Subcutaneous abdominal adipose tissue (tissue), 5 donors: ENCODE measurements at regions not wholly inside any gene's neighbourhood (a gene's known extent, or its start where the extent isn't known, plus 50 kb on each side); places are given as distances from the start of the nearest gene placed in this dataset.

ENCODE experiments used
- H3K27ac ChIP-seq: one replicate; pipeline ENCODE4 v1.7.0; 2013; ENCODE audit warnings: low read depth, mild to moderate bottlenecking, inconsistent platforms, low read length, moderate library complexity
- H3K27me3 ChIP-seq, 5 donors: one replicate each; pipeline ENCODE4 v1.7.0; 2013; ENCODE audit warnings: low read length in 5 of 5, inconsistent platforms in 1 of 5; ENCODE audit not compliant: control insufficient read depth in 5 of 5, insufficient read depth in 4 of 5
- H3K36me3 ChIP-seq, 5 donors: one replicate each; pipeline ENCODE4 v1.7.0; 2013; ENCODE audit warnings: low read length in 5 of 5; ENCODE audit not compliant: control insufficient read depth in 5 of 5, insufficient read depth in 5 of 5
- H3K4me1 ChIP-seq, 5 donors: one replicate each; pipeline ENCODE4 v1.7.0; 2013; ENCODE audit warnings: low read length in 5 of 5, mild to moderate bottlenecking in 3 of 5, moderate library complexity in 1 of 5; ENCODE audit not compliant: control insufficient read depth in 5 of 5, insufficient read depth in 5 of 5
- H3K4me3 ChIP-seq, 5 donors: one replicate each; pipeline ENCODE4 v1.7.0; 2013; ENCODE audit warnings: low read length in 5 of 5, low read depth in 1 of 5
- H3K9ac ChIP-seq, 5 donors: one replicate each; pipeline ENCODE4 v1.7.0; 2013; ENCODE audit warnings: low read length in 5 of 5, mild to moderate bottlenecking in 4 of 5, moderate library complexity in 3 of 5
- H3K9me3 ChIP-seq, 5 donors: one replicate each; pipeline ENCODE4 v1.7.0; 2013; ENCODE audit warnings: low read length in 5 of 5; ENCODE audit not compliant: control insufficient read depth in 5 of 5
- donor health status: healthy.
- donor health status: healthy.
- donor health status: healthy.
- donor health status: healthy.
- donor health status: healthy.

DNA sequence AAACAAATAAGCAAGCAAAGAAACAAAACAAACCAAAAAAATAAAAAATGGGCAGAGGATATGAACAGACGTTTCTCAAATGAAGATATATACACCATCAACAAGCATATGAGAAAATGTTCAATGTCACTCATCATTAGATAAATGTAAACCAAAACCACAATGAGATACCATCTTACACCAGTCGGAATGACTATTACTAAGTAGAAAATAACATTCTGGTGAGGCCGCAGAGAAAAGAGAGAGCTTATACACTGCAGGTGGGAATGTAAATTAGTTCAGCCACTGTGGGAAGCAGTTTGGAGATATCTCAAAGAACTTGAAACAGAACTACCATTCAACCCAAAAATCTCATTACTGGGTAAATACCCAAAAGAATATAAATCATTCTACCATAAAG, 321.0 kb upstream of the SLIT2 start:
- no peak overlapping the region for H3K9ac ChIP-seq
- no peak overlapping the region for H3K4me3 ChIP-seq
- no peaks in the 10 kb centered on the region for H3K36me3 ChIP-seq
- no peaks in the 10 kb centered on the region for H3K9me3 ChIP-seq
- H3K27me3 ChIP-seq = no peaks in the 10 kb centered on the region
- H3K4me1 ChIP-seq = no peaks in the 10 kb centered on the region
- H3K27ac ChIP-seq = no peak overlapping the region

DNA sequence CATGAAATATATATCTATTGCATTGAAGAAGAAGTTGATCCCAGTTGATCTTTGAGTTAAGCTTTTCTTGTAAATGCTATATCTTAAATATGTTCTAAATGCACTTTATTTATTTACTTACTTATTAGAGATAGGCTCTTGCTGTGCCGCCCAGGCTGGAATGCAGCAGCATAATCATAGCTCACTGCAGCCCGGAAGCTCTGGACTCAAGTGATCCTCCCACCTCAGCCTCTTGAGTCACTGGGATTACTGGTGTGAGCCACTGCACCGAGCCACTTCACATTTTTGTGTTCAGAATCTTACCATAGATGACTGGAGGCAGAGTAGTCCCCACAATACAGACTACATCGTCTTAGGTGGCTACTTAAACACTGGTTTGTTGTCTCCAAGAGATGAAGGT, 324.3 kb upstream of the SLIT2 start:
- Histone ChIP-seq H3K9me3 (no peaks in the 10 kb centered on the region), H3K4me1 (no peaks in the 10 kb centered on the region), H3K36me3 (no peaks in the 10 kb centered on the region), H3K4me3 (no peak overlapping the region), H3K27me3 (no peaks in the 10 kb centered on the region), H3K9ac (no peak overlapping the region), H3K27ac (no peak overlapping the region)

DNA sequence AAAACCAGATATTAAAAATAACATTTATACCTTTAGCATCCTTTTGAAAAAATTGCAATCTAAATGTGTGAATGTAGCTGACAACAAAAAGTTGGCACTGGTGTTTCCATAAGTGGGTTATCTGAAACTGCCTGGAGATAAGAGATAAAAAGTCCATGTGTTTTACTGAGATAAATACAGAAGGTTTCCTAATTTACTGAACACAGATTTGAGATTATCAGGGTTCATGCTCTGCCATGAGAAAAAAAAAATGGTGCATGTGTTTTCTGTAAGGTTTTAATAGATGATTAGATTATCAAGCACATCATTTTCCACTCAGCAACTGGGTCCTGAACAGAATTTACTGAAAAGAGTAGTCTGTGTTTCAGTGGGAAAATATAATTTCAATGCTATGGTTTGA, 326.2 kb upstream of the SLIT2 start:
- Histone ChIP-seq H3K4me3 (no peak overlapping the region), H3K27ac (no peak overlapping the region), H3K36me3 (no peaks in the 10 kb centered on the region), H3K4me1 (no peaks in the 10 kb centered on the region), H3K27me3 (no peaks in the 10 kb centered on the region), H3K9me3 (no peaks in the 10 kb centered on the region), H3K9ac (no peak overlapping the region)

DNA sequence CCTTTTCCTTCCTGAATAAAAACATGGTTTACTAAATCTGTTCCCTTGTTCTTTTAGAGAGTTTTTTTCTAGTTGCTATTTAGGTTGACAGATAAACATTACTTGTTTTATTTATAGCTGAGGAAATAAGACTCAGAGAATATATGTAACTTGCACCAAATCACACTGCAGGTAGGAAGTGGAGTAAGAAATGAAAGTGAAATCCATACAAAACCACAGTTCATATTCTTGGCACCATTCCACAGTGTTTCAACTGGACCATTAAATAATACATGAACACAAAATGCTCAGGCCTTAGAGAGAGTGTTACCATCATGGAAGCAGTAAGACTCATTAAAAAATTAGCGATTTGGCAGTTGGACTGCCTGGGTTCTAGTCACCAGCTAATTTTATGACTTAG, 326.9 kb upstream of the SLIT2 start:
- Histone ChIP-seq H3K36me3 (no peaks in the 10 kb centered on the region), H3K27ac (no peak overlapping the region), H3K27me3 (no peaks in the 10 kb centered on the region), H3K9me3 (peaks cover 0 to 5% (median 3%) of the 10 kb centered on the region in 5 donors), H3K4me1 (no peaks in the 10 kb centered on the region), H3K9ac (no peak overlapping the region), H3K4me3 (no peak overlapping the region)

DNA sequence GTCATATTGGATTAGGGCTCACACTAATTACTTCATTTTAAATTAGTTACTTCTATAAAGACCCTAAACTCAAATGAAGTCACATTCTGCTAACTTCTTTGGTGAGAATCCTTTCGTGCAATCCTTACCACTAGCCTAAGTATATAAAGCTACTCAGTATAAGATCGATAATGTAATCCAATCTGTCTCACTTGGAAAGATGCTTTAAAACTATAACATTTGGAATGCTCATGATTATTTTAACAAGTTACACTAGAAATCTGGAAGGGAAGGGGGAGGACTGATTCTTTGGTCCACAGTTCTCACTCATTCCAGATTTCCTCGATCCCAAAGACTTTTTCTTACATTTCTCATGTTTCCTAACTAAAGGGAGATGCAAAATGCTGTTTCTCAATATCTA, 336.4 kb upstream of the SLIT2 start:
- no peak overlapping the region for H3K27ac ChIP-seq

DNA sequence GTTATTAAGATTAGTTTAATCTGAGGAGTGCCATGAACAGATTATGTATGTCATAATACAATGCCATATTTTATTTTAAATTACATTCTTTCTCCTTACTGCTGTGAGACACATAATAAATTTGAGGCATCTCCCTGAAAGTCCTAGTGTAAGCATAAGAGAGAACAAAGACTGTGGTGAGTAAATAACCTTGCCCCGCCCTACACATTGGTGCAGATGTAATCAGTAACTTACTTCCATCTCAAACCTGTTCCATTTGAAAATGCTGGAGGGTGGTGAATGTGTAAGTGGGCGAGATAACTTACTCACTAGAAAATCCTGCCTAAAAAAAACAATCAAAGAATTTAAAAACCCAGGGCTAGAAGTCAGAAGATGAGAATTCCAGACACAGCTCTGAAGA, 338.1 kb upstream of the SLIT2 start:
- Histone ChIP-seq H3K4me3 (no peak overlapping the region), H3K4me1 (no peaks in the 10 kb centered on the region), H3K36me3 (no peaks in the 10 kb centered on the region), H3K9ac (no peak overlapping the region), H3K27me3 (no peaks in the 10 kb centered on the region), H3K9me3 (no peaks in the 10 kb centered on the region), H3K27ac (no peak overlapping the region)

More for the DNA sequence above, 336.4 kb upstream of the SLIT2 start:
- Histone ChIP-seq H3K9ac (no peak overlapping the region), H3K36me3 (no peaks in the 10 kb centered on the region), H3K4me1 (no peaks in the 10 kb centered on the region), H3K4me3 (no peak overlapping the region), H3K27me3 (no peaks in the 10 kb centered on the region), H3K9me3 (peaks cover 0 to 3% (median 3%) of the 10 kb centered on the region in 5 donors)

DNA sequence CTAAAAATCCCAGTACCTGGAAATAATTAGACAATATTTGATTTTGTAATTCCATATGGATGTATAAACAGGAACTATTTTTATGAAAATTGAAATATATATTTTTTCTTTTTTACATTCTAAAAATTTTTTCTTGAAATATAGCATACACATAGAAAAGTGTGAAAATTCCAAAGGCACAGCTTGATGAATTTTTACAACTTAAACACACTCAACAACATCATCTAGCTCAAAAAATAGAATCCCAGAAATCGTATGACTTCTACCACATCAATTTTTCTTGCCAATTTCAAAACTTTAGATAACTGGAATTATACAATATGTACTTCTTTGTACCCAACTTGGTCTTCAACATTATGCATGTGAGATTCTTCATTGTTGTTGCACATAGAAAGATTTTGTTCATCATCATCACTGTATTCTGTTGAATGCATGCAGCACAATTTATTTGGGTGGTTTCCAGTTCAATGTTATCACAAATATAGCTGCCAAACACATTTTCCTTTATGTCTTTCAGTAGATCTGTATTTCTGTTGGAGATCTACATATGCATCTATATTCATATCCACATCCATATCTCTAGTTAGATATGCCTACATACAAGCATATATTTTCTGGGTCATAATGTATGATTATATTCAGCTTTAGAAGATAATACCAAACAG, 340.7 kb upstream of the SLIT2 start:
- no peaks in the 10 kb centered on the region for H3K4me1 ChIP-seq
- H3K27ac ChIP-seq = no peak overlapping the region
- no peaks in the 10 kb centered on the region for H3K27me3 ChIP-seq
- no peaks in the 10 kb centered on the region for H3K9me3 ChIP-seq
- H3K4me3 ChIP-seq = no peak overlapping the region
- no peak overlapping the region for H3K9ac ChIP-seq
- no peaks in the 10 kb centered on the region for H3K36me3 ChIP-seq

DNA sequence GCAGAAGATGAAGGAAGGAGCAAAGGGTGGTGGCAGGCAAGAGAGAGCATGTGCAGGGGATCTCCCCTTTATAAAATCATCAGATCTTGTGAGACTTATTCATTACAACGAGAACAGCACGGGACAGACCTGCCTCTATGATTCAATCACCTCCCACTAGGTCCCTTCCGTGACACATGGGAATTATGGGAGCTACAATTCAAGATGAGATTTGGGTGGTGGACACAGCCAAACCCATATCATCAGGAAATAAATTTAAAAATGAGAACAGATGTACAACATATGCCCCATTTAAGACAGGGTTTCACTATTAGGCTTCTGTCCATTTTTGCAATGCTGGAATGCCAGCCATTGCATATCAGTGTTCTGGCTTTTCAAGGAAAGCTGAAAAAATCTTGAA, 346.7 kb upstream of the SLIT2 start:
- H3K27ac ChIP-seq = no peak overlapping the region
- no peaks in the 10 kb centered on the region for H3K27me3 ChIP-seq
- H3K4me1 ChIP-seq = no peaks in the 10 kb centered on the region
- H3K9ac ChIP-seq = no peak overlapping the region
- H3K36me3 ChIP-seq = no peaks in the 10 kb centered on the region
- no peaks in the 10 kb centered on the region for H3K9me3 ChIP-seq
- H3K4me3 ChIP-seq = no peak overlapping the region

DNA sequence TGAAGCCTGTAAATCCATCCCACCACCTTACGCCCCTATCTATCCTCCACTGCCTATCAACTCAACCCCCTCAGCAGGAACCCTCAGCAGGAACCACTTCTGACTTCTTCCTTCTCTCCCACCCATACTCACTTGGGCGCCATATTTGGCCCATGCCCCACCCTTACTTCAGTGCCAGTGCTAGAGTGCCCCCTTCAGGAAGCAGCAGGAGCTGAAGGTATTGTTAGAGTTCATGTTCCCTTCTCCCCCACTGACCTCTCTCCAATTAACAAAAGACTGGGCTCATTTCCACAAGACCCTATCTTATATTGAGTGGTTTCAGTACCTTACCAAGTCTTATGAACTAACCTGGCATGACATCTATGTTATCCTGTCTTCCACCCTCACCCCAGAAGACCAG, 363.1 kb upstream of the SLIT2 start:
- Histone ChIP-seq H3K27ac (no peak overlapping the region), H3K9me3 (no peaks in the 10 kb centered on the region), H3K4me1 (no peaks in the 10 kb centered on the region), H3K4me3 (no peak overlapping the region), H3K9ac (no peak overlapping the region), H3K36me3 (no peaks in the 10 kb centered on the region), H3K27me3 (no peaks in the 10 kb centered on the region)

DNA sequence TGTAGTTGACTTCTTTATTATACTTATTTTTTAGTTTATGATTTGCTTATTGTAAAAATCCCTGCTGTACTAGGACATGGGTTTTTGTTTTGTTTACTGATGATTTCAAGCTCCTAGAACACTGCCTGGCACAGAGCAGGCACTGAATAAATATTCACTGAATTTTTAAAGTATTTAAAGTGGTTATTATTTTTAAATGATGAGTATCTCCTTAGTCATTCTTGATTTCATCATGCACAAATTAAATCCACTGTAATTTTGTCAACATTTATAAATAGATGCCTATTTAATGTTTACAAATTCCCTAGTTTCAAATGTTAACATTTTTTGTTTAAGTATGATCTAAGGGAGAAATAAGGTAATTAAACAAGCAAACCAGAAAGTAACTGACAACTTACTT, 367.9 kb upstream of the SLIT2 start:
- Histone ChIP-seq H3K27me3 (no peaks in the 10 kb centered on the region), H3K36me3 (no peaks in the 10 kb centered on the region), H3K9ac (no peak overlapping the region)

DNA sequence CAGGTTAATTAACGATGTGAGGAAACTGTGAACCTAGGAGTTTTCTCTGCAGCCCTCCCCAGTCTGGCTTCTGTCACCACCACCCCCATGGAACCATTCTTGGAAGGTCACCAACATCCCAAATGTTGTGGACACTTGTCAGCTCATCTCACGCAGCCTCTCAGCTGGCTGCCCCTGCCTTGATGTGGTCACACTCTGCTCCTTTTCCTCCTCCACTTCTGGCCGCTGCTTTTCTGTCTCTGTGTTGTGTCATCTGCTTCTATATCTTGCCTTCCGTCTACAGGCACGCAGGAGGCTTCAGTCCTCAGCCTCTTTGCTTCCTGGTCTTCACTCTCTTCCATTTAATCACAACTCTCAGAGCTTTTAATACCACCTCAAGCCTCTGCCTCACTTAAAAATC, 371.5 kb upstream of the SLIT2 start:
- no peak overlapping the region for H3K9ac ChIP-seq
- no peaks in the 10 kb centered on the region for H3K4me1 ChIP-seq
- H3K4me3 ChIP-seq = no peak overlapping the region
- no peak overlapping the region for H3K27ac ChIP-seq
- H3K27me3 ChIP-seq = no peaks in the 10 kb centered on the region
- no peaks in the 10 kb centered on the region for H3K36me3 ChIP-seq
- no peaks in the 10 kb centered on the region for H3K9me3 ChIP-seq

More for the DNA sequence above, 367.9 kb upstream of the SLIT2 start:
- H3K4me1 ChIP-seq = no peaks in the 10 kb centered on the region
- no peaks in the 10 kb centered on the region for H3K9me3 ChIP-seq
- H3K27ac ChIP-seq = no peak overlapping the region
- no peak overlapping the region for H3K4me3 ChIP-seq
